H1 (cell line): ENCODE measurements at regions not wholly inside any gene's neighbourhood (a gene's known extent, or its start where the extent isn't known, plus 50 kb on each side); places are given as distances from the start of the nearest gene placed in this dataset.

ENCODE experiments used
- FOSL1 ChIP-seq: IDR thresholded peaks from 2 replicates; pipeline ENCODE4 v1.6.1; 2011; ENCODE audit warnings: mild to moderate bottlenecking, low read depth, low read length, moderate library complexity; ENCODE audit not compliant: insufficient read depth
- NANOG ChIP-seq: IDR thresholded peaks from 2 replicates; pipeline ENCODE4 v1.6.1; 2011; ENCODE audit warnings: low read length, low read depth, mild to moderate bottlenecking, inconsistent platforms; ENCODE audit not compliant: insufficient read depth, poor library complexity, severe bottlenecking
- SIX5 ChIP-seq: IDR thresholded peaks from 2 replicates; pipeline ENCODE4 v1.6.1; 2011; ENCODE audit warnings: mild to moderate bottlenecking, low read depth, low read length
- SP4 ChIP-seq: IDR thresholded peaks from 2 replicates; pipeline ENCODE4 v1.6.1; 2012; ENCODE audit warnings: low read length, inconsistent platforms
- TF ChIP-seq, protein P1 (sequence below): fragments of 300-600 bp; sonication (generic); IDR thresholded peaks from 2 replicates; pipeline ENCODE4 v1.7.1; 2012; ENCODE audit warnings: low read length, moderate library complexity, mild to moderate bottlenecking, inconsistent platforms; ENCODE audit not compliant: insufficient replicate concordance

DNA sequence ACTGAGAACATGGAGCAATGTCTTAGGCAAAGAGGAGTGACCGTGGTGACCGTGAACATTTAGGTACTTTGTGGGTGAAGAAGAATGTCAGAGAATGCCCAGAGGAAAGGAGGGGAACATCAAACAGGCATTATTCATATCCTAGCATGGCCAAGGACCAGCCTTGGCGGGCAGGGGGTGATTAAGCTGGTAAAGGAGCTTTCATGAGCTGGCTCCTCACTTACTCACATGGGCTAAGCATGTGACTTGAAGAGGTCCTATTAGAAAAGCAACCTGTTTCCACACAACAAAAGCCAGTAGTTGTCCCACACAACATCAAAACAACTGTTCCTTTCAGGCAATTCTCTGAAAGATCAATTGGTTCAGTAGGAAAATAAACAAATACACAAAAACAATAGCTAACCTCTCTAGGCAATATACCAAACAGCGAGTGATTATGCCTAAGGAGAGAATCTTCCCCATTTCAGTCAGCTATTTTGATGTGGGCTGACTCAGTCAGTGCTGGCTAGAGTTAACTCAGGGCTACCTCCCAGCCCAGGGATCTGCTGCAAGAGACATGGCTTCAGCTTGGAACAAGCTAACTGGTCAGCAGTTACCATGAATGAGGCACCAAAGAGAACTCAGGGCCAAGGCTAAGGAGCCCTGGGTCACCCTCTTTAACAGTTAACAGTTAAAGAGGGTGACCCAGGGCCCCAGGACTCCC, 283.5 kb downstream of the ARHGAP12 start (continued):
- TF ChIP-seq, protein P1, sequence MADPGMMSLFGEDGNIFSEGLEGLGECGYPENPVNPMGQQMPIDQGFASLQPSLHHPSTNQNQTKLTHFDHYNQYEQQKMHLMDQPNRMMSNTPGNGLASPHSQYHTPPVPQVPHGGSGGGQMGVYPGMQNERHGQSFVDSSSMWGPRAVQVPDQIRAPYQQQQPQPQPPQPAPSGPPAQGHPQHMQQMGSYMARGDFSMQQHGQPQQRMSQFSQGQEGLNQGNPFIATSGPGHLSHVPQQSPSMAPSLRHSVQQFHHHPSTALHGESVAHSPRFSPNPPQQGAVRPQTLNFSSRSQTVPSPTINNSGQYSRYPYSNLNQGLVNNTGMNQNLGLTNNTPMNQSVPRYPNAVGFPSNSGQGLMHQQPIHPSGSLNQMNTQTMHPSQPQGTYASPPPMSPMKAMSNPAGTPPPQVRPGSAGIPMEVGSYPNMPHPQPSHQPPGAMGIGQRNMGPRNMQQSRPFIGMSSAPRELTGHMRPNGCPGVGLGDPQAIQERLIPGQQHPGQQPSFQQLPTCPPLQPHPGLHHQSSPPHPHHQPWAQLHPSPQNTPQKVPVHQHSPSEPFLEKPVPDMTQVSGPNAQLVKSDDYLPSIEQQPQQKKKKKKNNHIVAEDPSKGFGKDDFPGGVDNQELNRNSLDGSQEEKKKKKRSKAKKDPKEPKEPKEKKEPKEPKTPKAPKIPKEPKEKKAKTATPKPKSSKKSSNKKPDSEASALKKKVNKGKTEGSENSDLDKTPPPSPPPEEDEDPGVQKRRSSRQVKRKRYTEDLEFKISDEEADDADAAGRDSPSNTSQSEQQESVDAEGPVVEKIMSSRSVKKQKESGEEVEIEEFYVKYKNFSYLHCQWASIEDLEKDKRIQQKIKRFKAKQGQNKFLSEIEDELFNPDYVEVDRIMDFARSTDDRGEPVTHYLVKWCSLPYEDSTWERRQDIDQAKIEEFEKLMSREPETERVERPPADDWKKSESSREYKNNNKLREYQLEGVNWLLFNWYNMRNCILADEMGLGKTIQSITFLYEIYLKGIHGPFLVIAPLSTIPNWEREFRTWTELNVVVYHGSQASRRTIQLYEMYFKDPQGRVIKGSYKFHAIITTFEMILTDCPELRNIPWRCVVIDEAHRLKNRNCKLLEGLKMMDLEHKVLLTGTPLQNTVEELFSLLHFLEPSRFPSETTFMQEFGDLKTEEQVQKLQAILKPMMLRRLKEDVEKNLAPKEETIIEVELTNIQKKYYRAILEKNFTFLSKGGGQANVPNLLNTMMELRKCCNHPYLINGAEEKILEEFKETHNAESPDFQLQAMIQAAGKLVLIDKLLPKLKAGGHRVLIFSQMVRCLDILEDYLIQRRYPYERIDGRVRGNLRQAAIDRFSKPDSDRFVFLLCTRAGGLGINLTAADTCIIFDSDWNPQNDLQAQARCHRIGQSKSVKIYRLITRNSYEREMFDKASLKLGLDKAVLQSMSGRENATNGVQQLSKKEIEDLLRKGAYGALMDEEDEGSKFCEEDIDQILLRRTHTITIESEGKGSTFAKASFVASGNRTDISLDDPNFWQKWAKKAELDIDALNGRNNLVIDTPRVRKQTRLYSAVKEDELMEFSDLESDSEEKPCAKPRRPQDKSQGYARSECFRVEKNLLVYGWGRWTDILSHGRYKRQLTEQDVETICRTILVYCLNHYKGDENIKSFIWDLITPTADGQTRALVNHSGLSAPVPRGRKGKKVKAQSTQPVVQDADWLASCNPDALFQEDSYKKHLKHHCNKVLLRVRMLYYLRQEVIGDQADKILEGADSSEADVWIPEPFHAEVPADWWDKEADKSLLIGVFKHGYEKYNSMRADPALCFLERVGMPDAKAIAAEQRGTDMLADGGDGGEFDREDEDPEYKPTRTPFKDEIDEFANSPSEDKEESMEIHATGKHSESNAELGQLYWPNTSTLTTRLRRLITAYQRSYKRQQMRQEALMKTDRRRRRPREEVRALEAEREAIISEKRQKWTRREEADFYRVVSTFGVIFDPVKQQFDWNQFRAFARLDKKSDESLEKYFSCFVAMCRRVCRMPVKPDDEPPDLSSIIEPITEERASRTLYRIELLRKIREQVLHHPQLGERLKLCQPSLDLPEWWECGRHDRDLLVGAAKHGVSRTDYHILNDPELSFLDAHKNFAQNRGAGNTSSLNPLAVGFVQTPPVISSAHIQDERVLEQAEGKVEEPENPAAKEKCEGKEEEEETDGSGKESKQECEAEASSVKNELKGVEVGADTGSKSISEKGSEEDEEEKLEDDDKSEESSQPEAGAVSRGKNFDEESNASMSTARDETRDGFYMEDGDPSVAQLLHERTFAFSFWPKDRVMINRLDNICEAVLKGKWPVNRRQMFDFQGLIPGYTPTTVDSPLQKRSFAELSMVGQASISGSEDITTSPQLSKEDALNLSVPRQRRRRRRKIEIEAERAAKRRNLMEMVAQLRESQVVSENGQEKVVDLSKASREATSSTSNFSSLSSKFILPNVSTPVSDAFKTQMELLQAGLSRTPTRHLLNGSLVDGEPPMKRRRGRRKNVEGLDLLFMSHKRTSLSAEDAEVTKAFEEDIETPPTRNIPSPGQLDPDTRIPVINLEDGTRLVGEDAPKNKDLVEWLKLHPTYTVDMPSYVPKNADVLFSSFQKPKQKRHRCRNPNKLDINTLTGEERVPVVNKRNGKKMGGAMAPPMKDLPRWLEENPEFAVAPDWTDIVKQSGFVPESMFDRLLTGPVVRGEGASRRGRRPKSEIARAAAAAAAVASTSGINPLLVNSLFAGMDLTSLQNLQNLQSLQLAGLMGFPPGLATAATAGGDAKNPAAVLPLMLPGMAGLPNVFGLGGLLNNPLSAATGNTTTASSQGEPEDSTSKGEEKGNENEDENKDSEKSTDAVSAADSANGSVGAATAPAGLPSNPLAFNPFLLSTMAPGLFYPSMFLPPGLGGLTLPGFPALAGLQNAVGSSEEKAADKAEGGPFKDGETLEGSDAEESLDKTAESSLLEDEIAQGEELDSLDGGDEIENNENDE, result no peak
- no peak for TF ChIP-seq SIX5
- TF ChIP-seq SP4, result no peak
- no peak for TF ChIP-seq FOSL1
- TF ChIP-seq NANOG, result no peak
- TF ChIP-seq, all 59 proteins: peak for 0
